ENCODE measurements at regions not wholly inside any gene's neighbourhood (a gene's known extent, or its start where the extent isn't known, plus 50 kb on each side); places are given as distances from the start of the nearest gene placed in this dataset.

DNA sequence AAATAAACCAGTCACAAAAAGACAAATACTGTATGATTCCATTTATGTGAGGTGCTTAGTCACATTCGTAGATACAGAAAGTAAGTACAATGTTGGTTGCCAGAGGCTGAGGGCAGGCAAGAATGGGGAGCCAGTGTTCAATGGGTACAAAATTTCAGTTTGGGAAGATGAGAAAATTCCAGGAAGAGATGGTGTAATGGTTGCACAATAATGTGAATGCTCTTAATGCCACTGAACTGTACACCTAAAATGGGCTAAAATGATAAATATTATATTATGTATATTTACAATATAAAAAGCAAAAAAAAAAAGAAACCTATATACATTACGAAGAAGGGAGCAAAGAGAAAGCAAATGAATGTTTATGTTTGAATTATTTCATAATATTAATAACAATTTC, 329.0 kb downstream of the C11orf87 start:
- no peak for DNase-seq

DNA sequence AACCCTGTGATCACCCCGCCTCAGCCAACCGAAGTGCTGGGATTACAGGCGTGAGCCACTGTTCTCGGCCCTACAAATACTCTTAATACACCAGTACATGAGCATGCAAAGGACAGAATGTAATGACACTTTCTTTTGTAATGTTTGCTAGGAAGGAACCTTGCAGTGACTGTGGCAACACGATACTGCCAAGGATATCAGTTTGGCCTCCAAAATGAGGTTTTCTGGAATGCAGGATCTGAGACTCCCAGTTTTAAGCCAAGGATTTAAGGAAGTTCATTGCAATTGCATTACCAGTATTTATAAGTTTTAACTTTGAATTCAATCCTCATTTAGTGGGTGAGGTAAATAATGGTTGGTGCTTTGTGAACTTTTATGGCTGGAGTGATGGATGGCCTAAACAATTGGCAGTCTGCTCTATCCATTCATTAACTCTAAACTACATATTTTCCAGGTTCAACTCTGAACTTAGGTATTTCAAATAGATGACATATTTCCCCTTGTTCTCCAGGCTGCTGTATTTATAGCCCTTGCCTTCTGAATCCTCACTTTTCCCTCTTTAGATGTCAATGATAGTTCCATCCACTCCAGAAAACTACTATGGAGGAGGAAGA, 330.3 kb downstream of the C11orf87 start:
- no peak for DNase-seq

DNA sequence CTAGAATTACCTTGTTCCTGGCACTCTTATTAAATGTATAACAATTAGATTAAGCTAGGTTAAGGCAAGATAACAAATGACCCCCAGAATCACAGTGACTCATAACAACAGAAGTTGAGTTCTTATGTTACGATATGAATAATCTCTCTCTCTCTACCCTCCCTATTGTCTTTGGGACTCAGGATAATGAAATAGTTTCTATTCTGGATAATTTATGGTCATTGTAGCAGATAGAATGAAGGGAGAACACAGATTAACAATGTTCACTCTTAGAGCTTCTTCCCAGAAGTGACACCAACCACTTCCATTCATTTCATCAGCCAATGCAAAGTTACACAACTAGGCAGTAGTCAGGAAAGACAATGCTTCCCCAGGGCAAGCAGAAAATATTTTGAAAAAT, 334.5 kb downstream of the C11orf87 start:
- no peak for DNase-seq

DNA sequence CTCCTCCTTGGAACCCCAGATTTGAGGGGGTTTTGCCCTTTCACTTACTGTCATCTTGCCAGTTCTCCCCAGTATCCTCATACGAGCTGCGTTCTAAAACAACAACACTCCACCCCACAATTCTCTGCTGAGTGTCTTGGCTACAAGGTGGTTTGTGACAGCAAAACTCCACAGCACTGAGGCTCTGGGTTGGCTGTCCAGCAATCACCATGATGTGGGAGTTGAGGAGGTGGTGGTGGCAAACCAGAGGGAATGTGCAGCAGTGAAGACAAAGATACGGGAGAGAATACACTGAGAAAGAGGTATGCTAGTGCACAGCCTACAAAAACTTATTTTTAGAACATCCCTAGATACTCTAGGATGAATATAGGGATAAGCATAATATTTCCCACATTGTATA, 335.0 kb downstream of the C11orf87 start:
- DNase-seq = no peak

DNA sequence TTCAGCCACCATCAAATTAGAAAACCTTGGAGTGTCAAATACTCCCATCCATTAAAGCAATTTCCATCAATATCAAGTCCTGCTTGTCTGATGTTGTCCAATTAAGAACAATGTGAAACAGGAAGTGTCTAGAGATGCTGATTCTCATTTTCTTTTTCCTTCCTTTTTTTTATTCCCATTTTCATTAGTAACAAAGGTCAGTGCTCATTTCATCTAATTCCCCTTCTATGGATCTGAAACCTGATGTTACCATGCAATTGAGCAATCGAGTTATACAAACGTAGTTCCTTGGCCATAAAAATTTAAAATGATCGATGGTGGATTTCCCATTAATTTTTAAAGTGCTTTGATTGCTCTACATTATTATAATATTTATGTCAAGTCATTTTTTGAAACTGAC, 330.6 kb upstream of the ZC3H12C start:
- no peak for DNase-seq

DNA sequence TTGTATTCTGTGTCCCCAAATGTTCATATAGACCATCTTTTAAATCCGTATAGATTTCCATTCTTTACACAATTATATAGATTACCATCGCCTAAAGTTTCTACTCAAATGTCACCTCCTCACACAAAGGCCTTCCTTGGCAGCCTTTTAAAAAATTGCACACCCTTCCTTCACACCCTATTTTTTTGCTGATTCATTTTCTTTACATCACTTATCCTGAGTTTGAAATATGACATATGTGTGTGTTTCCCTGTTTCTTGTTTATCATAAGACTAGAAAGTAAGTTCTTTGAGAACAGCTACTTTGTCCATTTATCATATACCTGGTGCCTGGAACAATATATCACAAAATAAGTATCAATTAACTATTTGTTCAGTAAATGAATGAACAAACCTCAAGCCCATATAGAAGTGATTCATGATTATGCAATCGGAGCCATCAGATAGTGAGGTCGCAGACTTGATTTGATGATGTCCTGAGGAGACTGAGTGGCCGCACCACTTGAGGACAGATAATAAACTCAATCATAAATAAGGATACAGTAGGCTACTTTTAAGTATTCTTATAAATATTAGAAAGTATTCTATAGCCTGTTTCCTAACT, 327.4 kb upstream of the ZC3H12C start:
- no peak for DNase-seq

DNA sequence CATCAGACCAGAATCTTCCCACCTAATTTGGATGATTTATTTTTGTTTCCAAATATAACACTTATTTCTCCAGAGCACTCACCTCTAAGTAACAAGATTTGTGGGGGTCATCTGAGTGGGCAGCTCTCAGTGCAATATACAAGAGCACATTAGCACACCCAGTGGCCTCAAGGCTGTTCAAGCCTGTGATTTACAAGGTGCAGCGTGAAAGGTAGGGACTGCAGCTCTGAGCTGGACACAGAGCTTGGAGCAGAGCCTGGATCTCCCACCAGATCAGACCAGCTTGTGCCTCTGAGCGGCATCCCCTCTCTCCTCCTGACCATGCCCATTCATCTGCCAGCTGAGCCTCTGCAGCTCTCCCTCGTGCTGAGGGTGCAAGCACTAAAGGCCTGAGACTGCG, 323.3 kb upstream of the ZC3H12C start:
- peak; percentile 8 for DNase-seq

DNA sequence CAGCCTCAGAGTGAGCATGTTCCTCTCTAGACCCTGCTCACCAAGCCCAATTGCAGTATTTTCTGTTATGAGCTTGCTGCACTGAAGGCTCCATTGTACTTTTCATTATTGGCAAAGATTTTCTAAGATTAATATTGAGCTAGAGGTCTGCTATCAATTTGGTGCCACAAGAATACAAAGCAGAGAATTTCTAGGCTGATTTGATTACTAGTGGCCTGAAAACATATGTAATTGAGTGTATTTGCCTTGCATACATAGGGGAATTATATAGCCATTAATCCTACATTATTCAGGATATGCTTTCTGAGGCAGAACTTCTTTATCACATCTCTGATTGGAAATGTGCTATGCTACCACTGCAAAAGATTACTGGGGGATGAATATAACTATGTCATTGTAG, 322.9 kb upstream of the ZC3H12C start:
- DNase-seq = no peak

DNA sequence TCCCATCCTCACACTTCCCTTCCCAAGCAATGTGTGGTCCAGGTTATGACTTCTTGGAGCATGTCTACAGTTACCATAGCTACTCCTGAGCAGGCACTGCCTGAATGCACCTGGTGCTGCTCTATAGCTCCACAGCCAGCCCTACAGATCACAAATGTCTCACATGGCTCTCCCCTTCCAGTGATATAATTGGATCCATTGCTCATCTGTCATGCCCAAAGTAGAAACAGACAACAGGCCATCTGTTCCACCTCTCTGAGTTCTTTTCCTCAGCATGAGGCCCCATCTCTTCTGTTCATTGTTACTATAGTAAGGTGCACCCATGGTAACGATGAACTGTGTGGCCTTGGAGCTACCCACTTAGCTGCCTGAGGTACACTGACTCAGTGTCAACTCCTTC, 320.3 kb upstream of the ZC3H12C start:
- peak; percentile 21 for DNase-seq

DNA sequence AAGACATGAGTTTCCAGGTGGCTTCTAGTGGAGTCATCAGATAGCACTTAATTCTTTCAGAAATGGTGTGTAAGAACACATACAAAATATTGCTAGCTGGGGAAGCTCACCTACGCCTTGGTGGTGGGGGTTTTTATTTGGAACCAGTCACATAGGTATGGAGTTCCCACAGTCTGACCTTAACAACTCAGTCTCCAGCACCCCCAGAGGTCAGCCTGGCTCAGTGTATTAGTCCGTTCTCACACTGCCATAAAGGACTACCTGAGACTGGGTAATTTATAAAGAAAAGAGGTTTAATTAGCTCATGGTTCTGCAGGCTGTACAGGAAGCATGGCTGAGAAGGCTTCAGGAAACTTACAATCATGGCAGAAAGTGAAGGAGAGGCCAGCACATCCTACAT, 317.5 kb upstream of the ZC3H12C start:
- no peak for DNase-seq

DNA sequence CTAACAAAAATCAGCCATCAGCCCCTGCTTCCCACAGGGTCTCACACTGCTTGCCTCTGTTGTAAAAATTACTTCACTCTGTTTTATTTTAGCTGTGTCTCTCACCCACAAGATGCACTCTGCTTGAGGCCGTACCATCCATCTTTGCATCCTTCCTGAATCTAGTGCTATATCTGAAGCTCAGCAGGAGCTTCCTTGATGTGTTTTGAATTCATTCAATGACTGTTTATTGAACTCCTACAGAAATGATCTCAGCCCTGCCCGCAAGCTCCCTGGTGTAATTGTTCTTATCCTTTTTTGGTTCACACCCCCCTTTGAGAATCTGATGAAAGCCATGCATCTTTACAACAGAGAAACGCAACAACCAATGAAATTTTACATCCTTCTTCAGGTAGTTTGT, 310.2 kb upstream of the ZC3H12C start:
- DNase-seq = no peak

DNA sequence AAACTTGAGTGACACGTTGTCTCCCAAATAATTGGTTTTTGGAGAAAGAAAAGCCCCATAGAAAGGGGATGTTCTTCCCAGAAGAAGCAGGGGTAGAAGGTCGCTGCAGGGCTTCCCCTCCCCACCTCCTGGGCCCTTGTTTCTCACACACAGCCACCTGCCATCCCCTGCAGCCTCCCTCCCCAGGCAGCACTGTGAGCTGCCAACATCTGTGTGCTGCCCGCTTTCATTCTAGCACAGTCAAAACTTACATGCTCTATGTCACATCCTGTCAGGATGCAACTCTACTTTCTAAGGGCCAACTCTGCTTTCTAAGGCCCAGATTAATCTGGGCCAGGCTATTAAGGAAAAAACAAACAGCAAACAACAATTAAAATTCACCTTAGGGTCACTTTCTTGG, 309.4 kb upstream of the ZC3H12C start:
- DNase-seq = no peak

DNA sequence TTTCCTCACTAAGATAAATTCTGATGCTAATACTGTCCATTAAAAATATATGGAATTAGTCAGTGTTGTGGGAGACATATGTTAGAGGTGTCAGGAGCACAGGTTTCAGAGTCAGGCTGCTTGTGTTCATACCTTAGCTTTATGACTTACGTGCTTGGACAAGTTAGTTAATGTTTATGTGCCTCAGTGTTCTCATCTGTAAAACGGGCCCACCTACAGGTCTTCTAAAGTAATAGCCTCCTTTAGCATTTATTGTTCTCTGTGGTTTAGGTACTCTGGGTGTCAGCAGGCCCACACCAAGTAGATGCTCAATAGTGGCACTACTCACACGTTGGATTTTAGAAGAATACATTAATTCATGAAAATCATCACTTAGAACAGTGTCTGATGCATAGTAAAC, 308.7 kb upstream of the ZC3H12C start:
- DNase-seq = no peak

DNA sequence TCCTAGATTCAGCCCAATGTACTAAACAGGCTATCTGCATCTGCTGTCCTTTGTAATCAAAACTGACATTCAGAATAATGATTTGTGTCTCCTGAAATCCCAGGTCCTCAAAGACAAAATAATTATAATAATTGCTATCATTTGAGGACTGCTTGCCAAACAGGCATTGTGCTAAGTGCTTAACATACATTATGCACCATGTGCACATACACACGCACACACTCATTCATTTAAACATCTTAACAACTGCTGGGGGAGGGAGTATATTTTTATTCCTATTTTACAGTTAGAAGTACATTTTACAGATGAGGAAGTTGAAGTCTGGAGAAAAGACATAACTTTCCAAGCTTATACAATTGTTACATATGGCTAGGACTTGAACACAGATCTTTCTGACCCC, 308.0 kb upstream of the ZC3H12C start:
- DNase-seq = no peak

DNA sequence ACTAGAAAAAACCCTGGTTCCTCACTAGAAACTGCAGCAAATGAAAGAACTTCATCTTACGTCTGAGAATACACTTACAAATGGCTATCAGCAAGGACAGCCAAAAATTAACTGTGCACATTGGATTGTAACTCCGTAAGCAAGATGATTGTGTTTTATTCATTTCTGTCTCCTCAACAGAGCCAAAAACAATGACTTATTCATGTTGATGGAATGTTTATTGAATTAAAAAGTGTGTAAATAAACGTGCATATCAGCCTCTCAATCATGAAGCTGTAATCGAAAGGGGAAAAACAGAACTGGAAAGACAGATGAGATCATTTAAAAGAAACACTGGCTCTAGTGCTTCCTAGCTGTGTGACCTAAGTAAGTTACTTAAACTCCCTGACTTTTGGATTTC, 307.5 kb upstream of the ZC3H12C start:
- DNase-seq = no peak

DNA sequence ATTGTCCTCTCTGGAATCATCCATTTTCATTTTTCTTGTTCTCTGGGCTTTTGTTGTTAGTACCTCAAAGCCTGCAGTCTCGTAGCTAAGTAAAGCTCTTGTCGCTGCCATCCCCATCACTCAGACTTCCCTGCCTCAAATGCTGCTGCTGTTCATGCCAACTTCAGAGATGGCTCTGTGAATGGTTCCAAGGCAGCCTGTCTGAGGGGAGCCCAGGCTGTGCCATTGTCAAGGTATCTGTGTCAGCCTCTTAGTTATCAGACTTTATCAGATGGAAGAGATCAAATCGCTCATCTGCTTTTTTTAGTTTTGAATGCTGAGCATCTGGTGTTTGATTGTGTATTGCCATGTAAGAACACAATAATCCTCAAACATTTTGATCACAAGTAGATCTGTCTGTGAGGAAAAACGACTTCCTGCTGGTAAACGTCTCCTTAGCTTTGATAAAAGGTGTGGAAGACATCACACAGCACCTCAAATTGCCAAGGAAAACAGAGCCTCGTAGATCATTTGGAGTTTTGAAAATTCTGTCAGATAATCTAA, 304.2 kb upstream of the ZC3H12C start:
- DNase-seq = no peak

DNA sequence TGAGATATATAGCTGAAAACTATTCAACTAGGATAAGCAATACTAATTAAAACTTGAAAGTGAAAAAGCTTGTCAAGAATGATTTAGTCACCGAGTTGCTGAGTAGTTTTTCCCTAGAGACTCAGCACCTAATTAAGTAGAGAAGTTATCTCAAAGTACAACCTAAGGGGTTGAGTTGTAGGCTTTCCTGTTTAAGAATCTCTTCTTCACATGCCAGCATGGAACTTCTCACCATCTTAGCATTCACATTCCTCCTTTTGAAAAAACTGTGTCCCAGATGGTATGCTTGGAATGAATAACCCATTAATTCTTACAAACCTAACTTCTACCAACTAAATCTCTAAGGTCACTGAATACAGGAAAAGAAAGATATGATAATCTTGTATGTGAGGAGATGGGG, 303.3 kb upstream of the ZC3H12C start:
- DNase-seq = no peak

DNA sequence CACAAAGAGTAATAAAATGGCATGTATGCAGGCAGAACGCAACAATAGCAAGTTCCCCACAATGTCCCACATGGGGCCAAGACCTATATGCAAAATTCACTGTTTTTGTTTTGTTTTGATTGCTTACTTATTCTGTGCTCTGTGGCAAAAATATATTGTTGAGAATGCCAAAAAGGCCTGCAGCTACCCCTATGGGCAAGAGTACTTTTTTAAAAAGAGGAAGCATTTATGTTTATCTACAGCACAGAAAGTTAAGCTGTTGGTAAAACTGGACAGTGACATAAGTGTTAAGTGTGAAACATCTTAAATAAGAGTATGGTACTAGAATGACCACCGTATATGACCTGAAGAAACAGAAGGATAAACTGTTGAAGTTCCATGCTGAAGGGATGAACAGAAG, 301.9 kb upstream of the ZC3H12C start:
- no peak for DNase-seq

DNA sequence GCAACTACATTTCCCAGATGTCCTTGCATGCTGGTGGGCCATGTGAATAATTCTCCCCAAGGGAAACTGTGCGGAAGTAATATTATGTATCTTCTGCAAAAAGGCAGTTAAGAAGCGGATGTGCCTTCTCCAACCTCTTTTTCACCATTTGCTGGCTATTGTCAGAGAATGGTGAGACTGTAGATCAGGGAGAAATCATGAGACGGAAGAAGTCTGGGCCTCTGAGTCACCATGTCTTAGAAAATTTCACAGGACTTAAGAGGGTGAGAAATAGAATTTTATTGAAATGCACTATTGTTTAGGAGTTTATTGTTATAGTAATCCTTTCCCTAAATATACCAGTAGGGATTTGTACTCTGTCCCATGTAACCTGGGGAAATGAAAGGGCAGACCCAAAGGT, 298.7 kb upstream of the ZC3H12C start:
- no peak for DNase-seq

DNA sequence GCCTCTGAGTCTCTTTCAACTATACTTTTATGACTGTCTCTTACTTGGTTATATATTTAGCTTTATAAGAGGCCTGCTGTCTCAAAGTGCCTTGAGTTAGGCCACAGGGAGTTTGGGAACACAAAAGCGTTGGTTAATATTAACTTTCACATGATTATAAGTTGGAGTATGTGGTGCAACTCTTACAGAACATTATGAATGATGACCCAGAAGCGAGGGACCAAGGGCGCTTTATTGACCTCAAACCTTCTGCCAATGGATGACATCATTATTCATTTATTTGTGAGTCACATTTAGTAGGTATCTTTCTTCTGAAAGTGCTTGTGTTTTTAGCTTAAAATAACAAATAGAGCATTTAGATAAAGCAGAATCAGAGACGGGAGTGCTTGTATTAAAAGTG, 298.0 kb upstream of the ZC3H12C start:
- DNase-seq = no peak

DNA sequence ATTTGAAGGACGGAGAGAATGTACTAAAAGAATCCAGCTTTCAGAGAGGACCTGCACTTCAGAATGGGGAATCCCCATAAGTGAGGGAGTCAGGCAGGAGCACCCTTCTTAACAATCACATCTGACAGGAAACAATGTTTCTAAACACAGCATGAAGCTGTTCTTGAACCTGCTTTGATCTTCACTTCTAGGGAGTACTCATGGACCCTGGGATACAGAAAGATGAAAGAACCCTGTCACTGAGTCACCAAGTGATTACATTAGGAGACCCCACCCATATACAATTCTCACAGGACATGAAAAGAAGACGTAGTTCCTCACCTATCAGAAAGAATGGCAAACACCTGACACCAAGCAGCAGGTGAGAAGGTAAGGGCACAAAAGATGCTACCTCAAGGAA, 296.9 kb upstream of the ZC3H12C start:
- no peak for DNase-seq

DNA sequence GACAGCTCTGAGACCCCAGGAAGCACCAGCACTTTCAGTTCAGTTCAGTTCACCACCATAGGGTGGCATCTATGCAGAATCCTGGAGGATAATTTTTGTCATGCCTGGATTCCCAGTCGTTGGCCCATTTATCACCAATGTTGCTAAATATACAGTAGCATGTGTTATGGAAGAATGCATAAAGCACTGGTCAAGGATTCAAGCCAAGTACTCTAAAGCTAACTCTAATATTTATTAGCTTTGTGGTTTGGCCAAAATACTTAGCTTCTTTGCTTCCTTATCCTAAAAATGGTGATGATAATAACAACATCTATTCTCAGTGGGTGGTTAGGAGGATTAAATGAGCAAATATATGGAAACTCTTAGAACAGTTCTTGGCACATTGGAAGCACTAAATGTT, 294.7 kb upstream of the ZC3H12C start:
- DNase-seq = no peak

DNA sequence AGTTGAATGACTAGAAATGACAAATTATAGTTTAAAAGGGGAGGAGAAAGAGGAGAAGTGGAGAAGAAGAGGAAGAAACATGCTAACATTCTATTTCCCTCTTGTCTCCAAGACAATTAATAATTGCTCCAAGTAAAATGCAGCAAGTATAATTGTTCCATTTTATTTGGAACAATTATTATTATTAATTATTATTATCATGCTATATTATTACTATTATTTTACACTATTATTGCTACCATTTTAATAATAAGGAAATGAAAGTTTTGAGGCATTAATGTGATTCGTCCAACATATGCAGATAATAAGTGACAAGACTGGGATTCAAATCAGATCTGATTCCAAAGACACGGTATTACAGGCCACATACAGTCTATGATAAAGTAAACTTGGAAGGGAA, 293.6 kb upstream of the ZC3H12C start:
- DNase-seq = no peak

DNA sequence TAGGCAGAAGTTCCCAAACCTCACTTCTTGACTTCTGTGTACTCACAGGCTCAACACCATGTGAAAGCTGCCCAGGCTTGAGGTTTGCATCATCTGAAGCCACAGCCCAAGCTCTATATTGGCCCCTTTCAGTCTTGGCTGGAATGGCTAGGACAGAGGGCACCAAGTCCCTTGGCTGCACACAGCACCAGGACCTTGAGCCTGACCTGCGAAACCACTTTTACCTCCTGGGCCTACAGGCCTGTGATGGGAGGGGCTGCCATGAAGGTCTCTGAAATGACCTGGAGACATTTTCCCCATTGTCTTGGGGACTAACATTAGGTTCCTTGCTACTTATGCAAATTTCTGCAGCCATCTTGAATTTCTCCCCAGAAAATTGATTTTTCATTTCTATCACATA, 288.3 kb upstream of the ZC3H12C start:
- DNase-seq = no peak

DNA sequence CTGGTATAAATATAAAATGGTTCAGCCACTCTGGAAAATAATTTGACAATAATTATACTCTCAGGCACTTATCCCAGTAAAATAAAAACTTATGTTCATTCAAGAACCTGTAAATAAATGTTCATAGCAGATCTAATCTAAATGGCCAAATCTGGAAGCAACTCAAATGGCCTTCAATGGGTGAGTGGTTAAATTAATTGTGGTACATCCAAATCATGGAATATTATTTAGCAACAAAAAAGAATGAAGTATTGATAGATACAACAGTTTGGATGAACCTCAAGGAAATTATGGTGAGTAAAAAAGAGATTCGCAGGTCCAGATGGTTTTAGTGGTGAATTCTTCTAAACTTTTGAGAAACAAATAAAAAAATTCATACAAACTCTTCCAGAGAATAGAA, 287.0 kb upstream of the ZC3H12C start:
- no peak for DNase-seq
